ENCODE measurements at regions not wholly inside any gene's neighbourhood (a gene's known extent, or its start where the extent isn't known, plus 50 kb on each side); places are given as distances from the start of the nearest gene placed in this dataset.

DNA sequence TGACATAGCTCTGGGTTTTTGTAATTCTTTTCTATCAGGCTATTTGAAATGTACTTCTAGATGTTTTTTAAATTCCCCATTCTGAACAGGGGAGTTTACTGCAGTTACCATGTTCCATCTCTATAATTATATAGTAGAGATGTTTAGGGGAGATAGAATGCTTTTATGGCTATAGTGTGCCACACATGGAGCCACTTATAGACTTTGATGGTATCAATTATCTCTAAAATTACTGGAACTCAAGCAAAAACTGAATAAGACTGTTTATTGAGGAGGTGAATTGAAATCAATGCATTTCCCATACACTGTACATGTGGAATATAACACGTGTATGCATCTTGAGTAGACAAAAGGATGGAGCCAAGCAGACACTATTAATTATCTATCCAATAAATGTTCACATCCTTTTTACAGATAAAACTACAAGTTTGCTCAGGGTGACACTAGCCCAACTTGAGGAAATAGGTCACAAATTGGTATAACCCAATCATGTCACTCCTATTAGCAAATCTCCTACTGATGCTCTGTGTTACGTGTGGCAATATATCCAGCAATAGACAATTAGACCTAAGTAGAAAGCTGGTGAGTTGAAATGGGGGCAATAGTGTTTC, 1882.6 kb downstream of the PCDH9 start:
- ChIA-PET POLR2A (no interaction called here), CTCF (no interaction called here)
- no peak for DNase-seq (ENCODE audit: low spot score)
- Mint-ChIP-seq H3K36me3 (no peaks in the 10 kb centered on the region; the same call in 1 of the 2 replicates), H3K27me3 (ENCODE audit: low read depth) (no peaks in the 10 kb centered on the region), H3K9me3 (peaks cover 21% of the 10 kb centered on the region), H3K4me1 (peaks cover 6% of the 10 kb centered on the region), H3K4me3 (no peak overlapping the region), H3K27ac (no peak overlapping the region)
- no peak for TF ChIP-seq TP53 (CRISPR knock-in tag; IDR thresholded peaks at IDR 0.05)
- ATAC-seq = no peak

DNA sequence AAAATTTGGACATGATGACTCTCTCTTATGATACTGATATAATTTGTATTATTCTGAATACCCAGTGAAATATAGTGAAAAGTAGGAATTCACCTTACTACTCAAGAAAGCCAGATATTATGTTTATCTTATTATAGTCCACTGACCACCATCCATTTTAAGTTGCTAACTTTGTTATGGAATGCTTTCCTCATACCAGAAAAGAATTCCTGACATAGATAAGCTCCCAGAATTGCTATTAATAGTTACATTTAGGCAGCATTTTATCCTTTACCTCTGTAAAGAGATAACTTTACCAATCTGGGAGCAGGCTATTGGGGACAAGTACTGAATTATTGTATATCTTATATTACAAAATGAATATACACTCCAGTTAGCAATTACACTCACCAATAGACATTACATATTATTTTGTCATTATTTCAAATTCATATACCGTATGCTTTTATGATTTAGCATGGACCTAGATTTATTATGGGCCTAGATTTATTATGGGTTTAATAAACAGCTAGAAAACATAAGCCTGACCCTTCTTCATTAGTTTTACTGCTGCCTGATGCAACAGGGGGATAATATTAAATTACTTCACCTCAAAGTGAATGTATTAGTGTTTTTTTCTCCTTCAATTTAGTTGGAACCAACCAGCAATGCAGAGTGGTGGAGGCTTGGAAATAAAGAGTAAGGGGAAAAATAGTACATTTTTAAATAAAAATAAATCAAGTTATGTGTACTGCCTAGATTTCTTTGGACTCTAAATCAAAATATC, 1886.1 kb downstream of the PCDH9 start:
- H3K4me3 Mint-ChIP-seq = no peak overlapping the region
- H3K9me3 Mint-ChIP-seq = peaks cover 16% of the 10 kb centered on the region
- CTCF ChIA-PET = no interaction called here
- no peak overlapping the region for H3K27ac Mint-ChIP-seq
- POLR2A ChIA-PET = no interaction called here
- DNase-seq (ENCODE audit: low spot score) (no peak), ATAC-seq (no peak)
- H3K27me3 Mint-ChIP-seq (ENCODE audit: low read depth) = no peaks in the 10 kb centered on the region
- H3K36me3 Mint-ChIP-seq = no peaks in the 10 kb centered on the region; the same call in 1 of the 2 replicates
- peaks cover 6% of the 10 kb centered on the region for H3K4me1 Mint-ChIP-seq
- no peak for TF ChIP-seq NFE2L1 (CRISPR knock-in tag; IDR thresholded peaks at IDR 0.05)
- TF ChIP-seq OVOL2 (CRISPR knock-in tag; IDR thresholded peaks at IDR 0.05; ENCODE audit: borderline replicate concordance) = no peak
- no peak for TF ChIP-seq FOXK1 (CRISPR knock-in tag; IDR thresholded peaks at IDR 0.05)
- TF ChIP-seq RELA (CRISPR knock-in tag; IDR thresholded peaks at IDR 0.05; ENCODE audit: borderline replicate concordance) = no peak
- TF ChIP-seq ZNF396 (CRISPR knock-in tag; IDR thresholded peaks at IDR 0.05; ENCODE audit: borderline replicate concordance) = no peak
- TF ChIP-seq SP1 (CRISPR knock-in tag; conservative IDR thresholded peaks at IDR 0.05) = no peak
- TF ChIP-seq, protein P1, sequence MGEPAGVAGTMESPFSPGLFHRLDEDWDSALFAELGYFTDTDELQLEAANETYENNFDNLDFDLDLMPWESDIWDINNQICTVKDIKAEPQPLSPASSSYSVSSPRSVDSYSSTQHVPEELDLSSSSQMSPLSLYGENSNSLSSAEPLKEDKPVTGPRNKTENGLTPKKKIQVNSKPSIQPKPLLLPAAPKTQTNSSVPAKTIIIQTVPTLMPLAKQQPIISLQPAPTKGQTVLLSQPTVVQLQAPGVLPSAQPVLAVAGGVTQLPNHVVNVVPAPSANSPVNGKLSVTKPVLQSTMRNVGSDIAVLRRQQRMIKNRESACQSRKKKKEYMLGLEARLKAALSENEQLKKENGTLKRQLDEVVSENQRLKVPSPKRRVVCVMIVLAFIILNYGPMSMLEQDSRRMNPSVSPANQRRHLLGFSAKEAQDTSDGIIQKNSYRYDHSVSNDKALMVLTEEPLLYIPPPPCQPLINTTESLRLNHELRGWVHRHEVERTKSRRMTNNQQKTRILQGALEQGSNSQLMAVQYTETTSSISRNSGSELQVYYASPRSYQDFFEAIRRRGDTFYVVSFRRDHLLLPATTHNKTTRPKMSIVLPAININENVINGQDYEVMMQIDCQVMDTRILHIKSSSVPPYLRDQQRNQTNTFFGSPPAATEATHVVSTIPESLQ (CRISPR knock-in tag; IDR thresholded peaks at IDR 0.05) = no peak
- no peak for TF ChIP-seq IRF2 (CRISPR knock-in tag; IDR thresholded peaks at IDR 0.05; ENCODE audit: borderline replicate concordance, low read depth)
- TF ChIP-seq GRHL2 (CRISPR knock-in tag; IDR thresholded peaks at IDR 0.05; ENCODE audit: insufficient replicate concordance, severe bottlenecking) = no peak
- TF ChIP-seq NR3C1 (CRISPR knock-in tag; conservative IDR thresholded peaks at IDR 0.05; ENCODE audit: low read depth) = no peak
- TF ChIP-seq ZNF232 (CRISPR knock-in tag; IDR thresholded peaks at IDR 0.05) = no peak
- no peak for TF ChIP-seq CREM (CRISPR knock-in tag; IDR thresholded peaks at IDR 0.05)
- TF ChIP-seq ZNF416 (CRISPR knock-in tag; IDR thresholded peaks at IDR 0.05) = no peak
- TF ChIP-seq ATF1 (CRISPR knock-in tag; IDR thresholded peaks at IDR 0.05) = no peak
- no peak for TF ChIP-seq CBFB (CRISPR knock-in tag; IDR thresholded peaks at IDR 0.05; ENCODE audit: low read depth)
- TF ChIP-seq, protein P2, sequence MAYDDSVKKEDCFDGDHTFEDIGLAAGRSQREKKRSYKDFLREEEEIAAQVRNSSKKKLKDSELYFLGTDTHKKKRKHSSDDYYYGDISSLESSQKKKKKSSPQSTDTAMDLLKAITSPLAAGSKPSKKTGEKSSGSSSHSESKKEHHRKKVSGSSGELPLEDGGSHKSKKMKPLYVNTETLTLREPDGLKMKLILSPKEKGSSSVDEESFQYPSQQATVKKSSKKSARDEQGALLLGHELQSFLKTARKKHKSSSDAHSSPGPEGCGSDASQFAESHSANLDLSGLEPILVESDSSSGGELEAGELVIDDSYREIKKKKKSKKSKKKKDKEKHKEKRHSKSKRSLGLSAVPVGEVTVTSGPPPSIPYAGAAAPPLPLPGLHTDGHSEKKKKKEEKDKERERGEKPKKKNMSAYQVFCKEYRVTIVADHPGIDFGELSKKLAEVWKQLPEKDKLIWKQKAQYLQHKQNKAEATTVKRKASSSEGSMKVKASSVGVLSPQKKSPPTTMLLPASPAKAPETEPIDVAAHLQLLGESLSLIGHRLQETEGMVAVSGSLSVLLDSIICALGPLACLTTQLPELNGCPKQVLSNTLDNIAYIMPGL (CRISPR knock-in tag; IDR thresholded peaks at IDR 0.05) = no peak
- TF ChIP-seq SMAD3 (CRISPR knock-in tag; IDR thresholded peaks at IDR 0.05; ENCODE audit: borderline replicate concordance) = no peak
- TF ChIP-seq, protein P3, sequence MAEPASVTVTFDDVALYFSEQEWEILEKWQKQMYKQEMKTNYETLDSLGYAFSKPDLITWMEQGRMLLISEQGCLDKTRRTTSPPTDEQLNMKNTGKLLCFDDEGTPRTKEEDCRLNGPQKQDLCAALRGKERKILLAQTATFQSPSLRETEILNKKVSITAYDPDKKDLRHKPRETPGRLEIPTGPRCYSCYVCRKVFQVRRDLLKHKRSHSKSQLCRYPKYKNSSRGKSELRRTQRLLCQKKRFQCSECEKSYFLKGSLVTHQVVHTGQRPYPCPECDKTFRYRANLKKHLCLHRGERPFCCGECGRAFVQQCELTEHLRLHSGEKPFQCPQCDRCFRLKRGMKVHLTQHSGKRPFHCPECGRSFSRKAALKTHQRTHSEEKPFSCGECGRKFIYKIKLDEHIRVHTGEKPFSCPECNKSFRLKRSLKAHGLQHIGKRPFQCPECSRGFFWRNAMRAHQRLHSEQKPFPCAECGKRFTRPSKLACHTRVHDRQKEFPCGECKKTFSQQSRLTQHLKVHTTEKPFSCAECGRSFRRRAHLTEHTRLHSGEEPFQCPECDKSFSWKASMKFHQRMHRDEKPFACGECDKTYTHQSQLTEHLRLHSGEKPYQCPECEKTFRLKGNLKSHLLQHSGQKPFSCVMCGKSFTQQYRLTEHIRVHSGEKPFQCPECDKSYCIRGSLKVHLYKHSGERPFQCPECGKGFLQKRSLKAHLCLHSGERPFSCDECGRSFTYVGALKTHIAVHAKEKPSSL (CRISPR knock-in tag; conservative IDR thresholded peaks at IDR 0.05) = no peak
- TF ChIP-seq, protein P4, sequence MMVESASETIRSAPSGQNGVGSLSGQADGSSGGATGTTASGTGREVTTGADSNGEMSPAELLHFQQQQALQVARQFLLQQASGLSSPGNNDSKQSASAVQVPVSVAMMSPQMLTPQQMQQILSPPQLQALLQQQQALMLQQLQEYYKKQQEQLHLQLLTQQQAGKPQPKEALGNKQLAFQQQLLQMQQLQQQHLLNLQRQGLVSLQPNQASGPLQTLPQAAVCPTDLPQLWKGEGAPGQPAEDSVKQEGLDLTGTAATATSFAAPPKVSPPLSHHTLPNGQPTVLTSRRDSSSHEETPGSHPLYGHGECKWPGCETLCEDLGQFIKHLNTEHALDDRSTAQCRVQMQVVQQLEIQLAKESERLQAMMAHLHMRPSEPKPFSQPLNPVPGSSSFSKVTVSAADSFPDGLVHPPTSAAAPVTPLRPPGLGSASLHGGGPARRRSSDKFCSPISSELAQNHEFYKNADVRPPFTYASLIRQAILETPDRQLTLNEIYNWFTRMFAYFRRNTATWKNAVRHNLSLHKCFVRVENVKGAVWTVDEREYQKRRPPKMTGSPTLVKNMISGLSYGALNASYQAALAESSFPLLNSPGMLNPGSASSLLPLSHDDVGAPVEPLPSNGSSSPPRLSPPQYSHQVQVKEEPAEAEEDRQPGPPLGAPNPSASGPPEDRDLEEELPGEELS (CRISPR knock-in tag; IDR thresholded peaks at IDR 0.05) = no peak
- TF ChIP-seq MYBL2 (CRISPR knock-in tag; IDR thresholded peaks at IDR 0.05) = no peak
